ENCODE measurements at regions not wholly inside any gene's neighbourhood (a gene's known extent, or its start where the extent isn't known, plus 50 kb on each side); places are given as distances from the start of the nearest gene placed in this dataset.
A peak's percentile ranks its signal among the peaks of the same experiment; 100 is the strongest.

GRCh38 chr16:17529982-17530760, 59.4 kb upstream of the XYLT1 start:
- no peak for DNase-seq

GRCh38 chr16:17526956-17527937, 56.5 kb upstream of the XYLT1 start:
- peak; percentile 48 for DNase-seq

DNA sequence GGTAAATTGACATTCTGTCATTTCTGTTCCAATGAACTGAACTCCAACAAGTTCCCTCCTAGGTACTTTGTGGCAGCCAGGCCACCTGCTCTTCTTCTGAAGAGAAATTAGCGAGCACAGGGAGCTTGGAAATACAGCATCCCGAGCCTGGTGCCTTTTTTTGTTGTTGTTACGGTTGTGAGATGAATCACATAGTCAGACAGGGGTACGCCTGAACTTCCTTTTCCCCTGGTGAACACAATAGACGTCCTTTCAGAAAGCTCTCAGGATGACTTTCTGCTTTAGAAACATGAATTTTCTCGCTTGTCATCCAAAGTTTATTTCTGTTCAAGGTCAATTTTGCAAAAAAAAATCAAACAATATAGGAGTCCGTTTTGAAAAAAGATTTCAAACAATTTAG, 53.9 kb upstream of the XYLT1 start:
- DNase-seq = no peak

- no peak for DNase-seq
These were observed 49.8 kb upstream of the XYLT1 start for GRCh38 chr16:17520561-17520960.

All from hematopoietic multipotent progenitor cell treated with erythropoietin and hydrocortisone succinate and interleukin-3 and kit ligand, for 4 days (in vitro differentiated cells).